ENCODE measurements at regions not wholly inside any gene's neighbourhood (a gene's known extent, or its start where the extent isn't known, plus 50 kb on each side); places are given as distances from the start of the nearest gene placed in this dataset.

- DNase-seq: no peak
These were observed 176.1 kb upstream of the PHYHIPL start for GRCh38 chr10:59000162-59000825.

GRCh38 chr10:59002011-59002410 lies 174.4 kb upstream of the PHYHIPL start:
- DNase-seq: no peak

GRCh38 chr10:59003203-59003602 lies 173.2 kb upstream of the PHYHIPL start:
- DNase-seq: no peak

- DNase-seq: no peak
These were observed 172.1 kb upstream of the PHYHIPL start for GRCh38 chr10:59004392-59004791.

GRCh38 chr10:59006511-59007306 lies 169.7 kb upstream of the PHYHIPL start:
- DNase-seq: peak; percentile 40

- peak; percentile 54 for DNase-seq
These were observed 169.0 kb upstream of the PHYHIPL start for GRCh38 chr10:59007307-59008025.

- no peak for DNase-seq
These were observed 168.0 kb upstream of the PHYHIPL start for GRCh38 chr10:59008452-59008851.

GRCh38 chr10:59011972-59012632 lies 164.3 kb upstream of the PHYHIPL start:
- no peak for DNase-seq

GRCh38 chr10:59012839-59013238 lies 163.6 kb upstream of the PHYHIPL start:
- no peak for DNase-seq

- DNase-seq: no peak
These were observed 160.4 kb upstream of the PHYHIPL start for GRCh38 chr10:59016043-59016442.

GRCh38 chr10:59018977-59019376 lies 157.5 kb upstream of the PHYHIPL start:
- DNase-seq: no peak

GRCh38 chr10:59019603-59020002 lies 156.8 kb upstream of the PHYHIPL start:
- DNase-seq: no peak

GRCh38 chr10:59020502-59020901 lies 155.9 kb upstream of the PHYHIPL start:
- no peak for DNase-seq

GRCh38 chr10:59025981-59026765 lies 150.3 kb upstream of the PHYHIPL start:
- DNase-seq: no peak

GRCh38 chr10:59027975-59028655 lies 148.3 kb upstream of the PHYHIPL start:
- DNase-seq: no peak

GRCh38 chr10:59033622-59034021 lies 142.8 kb upstream of the PHYHIPL start:
- no peak for DNase-seq

GRCh38 chr10:59036311-59037017 lies 140.0 kb upstream of the PHYHIPL start:
- DNase-seq: peak; percentile 56

- DNase-seq: no peak
These were observed 139.4 kb upstream of the PHYHIPL start for GRCh38 chr10:59037018-59037389.

- DNase-seq: no peak
These were observed 138.9 kb upstream of the PHYHIPL start for GRCh38 chr10:59037506-59037905.

GRCh38 chr10:59043358-59043757 lies 133.1 kb upstream of the PHYHIPL start:
- peak; percentile 46 for DNase-seq

- peak; percentile 82 for DNase-seq
These were observed 129.3 kb upstream of the PHYHIPL start for GRCh38 chr10:59047180-59047579.

All from RPMI8226 (cell line).